ENCODE measurements at regions not wholly inside any gene's neighbourhood (a gene's known extent, or its start where the extent isn't known, plus 50 kb on each side); places are given as distances from the start of the nearest gene placed in this dataset.

- TF ChIP-seq SPI1 (IDR thresholded peaks at IDR 0.05; ENCODE audit: low read depth, low read length): no peak
- no peak for TF ChIP-seq PAX5 (IDR thresholded peaks at IDR 0.05; ENCODE audit: insufficient read depth, low read length, severe bottlenecking)
- TF ChIP-seq POLR2AphosphoS5 (IDR thresholded peaks at IDR 0.05; ENCODE audit: low read depth, low read length): no peak
- no peak for TF ChIP-seq TAF1 (IDR thresholded peaks at IDR 0.05; ENCODE audit: low read depth, low read length)
- TF ChIP-seq POLR2A (IDR thresholded peaks at IDR 0.05; ENCODE audit: low read depth, low read length): no peak
- TF ChIP-seq POU2F2 (IDR thresholded peaks at IDR 0.05; ENCODE audit: low read depth, low read length): no peak
- FAIRE-seq (no peak), DNase-seq (ENCODE audit: insufficient read length, low spot score) (no peak)
Observed at GRCh38 chr4:116736756-116737155, 348.6 kb downstream of the TRAM1L1 start.

- FAIRE-seq (no peak), DNase-seq (ENCODE audit: insufficient read length, low spot score) (no peak)
- TF ChIP-seq POLR2A (IDR thresholded peaks at IDR 0.05; ENCODE audit: low read depth, low read length) (no peak), POU2F2 (IDR thresholded peaks at IDR 0.05; ENCODE audit: low read depth, low read length) (no peak), POLR2AphosphoS5 (IDR thresholded peaks at IDR 0.05; ENCODE audit: low read depth, low read length) (no peak), SPI1 (IDR thresholded peaks at IDR 0.05; ENCODE audit: low read depth, low read length) (no peak), TAF1 (IDR thresholded peaks at IDR 0.05; ENCODE audit: low read depth, low read length) (no peak), PAX5 (IDR thresholded peaks at IDR 0.05; ENCODE audit: insufficient read depth, low read length, severe bottlenecking) (no peak)
Observed at GRCh38 chr4:116734178-116734577, 351.2 kb downstream of the TRAM1L1 start.

GRCh38 chr4:116733370-116733769, 352.0 kb downstream of the TRAM1L1 start:
- TF ChIP-seq TAF1 (IDR thresholded peaks at IDR 0.05; ENCODE audit: low read depth, low read length): no peak
- no peak for TF ChIP-seq SPI1 (IDR thresholded peaks at IDR 0.05; ENCODE audit: low read depth, low read length)
- no peak for TF ChIP-seq PAX5 (IDR thresholded peaks at IDR 0.05; ENCODE audit: insufficient read depth, low read length, severe bottlenecking)
- no peak for TF ChIP-seq POLR2AphosphoS5 (IDR thresholded peaks at IDR 0.05; ENCODE audit: low read depth, low read length)
- TF ChIP-seq POLR2A (IDR thresholded peaks at IDR 0.05; ENCODE audit: low read depth, low read length): no peak
- no peak for TF ChIP-seq POU2F2 (IDR thresholded peaks at IDR 0.05; ENCODE audit: low read depth, low read length)
- DNase-seq (ENCODE audit: insufficient read length, low spot score) (no peak), FAIRE-seq (no peak)

- no peak for DNase-seq (ENCODE audit: insufficient read length, low spot score)
- FAIRE-seq: no peak
- TF ChIP-seq SPI1 (IDR thresholded peaks at IDR 0.05; ENCODE audit: low read depth, low read length): no peak
- no peak for TF ChIP-seq POU2F2 (IDR thresholded peaks at IDR 0.05; ENCODE audit: low read depth, low read length)
- TF ChIP-seq TAF1 (IDR thresholded peaks at IDR 0.05; ENCODE audit: low read depth, low read length): no peak
- no peak for TF ChIP-seq PAX5 (IDR thresholded peaks at IDR 0.05; ENCODE audit: insufficient read depth, low read length, severe bottlenecking)
- no peak for TF ChIP-seq POLR2AphosphoS5 (IDR thresholded peaks at IDR 0.05; ENCODE audit: low read depth, low read length)
- no peak for TF ChIP-seq POLR2A (IDR thresholded peaks at IDR 0.05; ENCODE audit: low read depth, low read length)
Observed at GRCh38 chr4:116726523-116726922, 358.9 kb downstream of the TRAM1L1 start.

- TF ChIP-seq PAX5 (IDR thresholded peaks at IDR 0.05; ENCODE audit: insufficient read depth, low read length, severe bottlenecking) (no peak), POLR2AphosphoS5 (IDR thresholded peaks at IDR 0.05; ENCODE audit: low read depth, low read length) (no peak), SPI1 (IDR thresholded peaks at IDR 0.05; ENCODE audit: low read depth, low read length) (no peak), POU2F2 (IDR thresholded peaks at IDR 0.05; ENCODE audit: low read depth, low read length) (no peak), POLR2A (IDR thresholded peaks at IDR 0.05; ENCODE audit: low read depth, low read length) (no peak), TAF1 (IDR thresholded peaks at IDR 0.05; ENCODE audit: low read depth, low read length) (no peak)
- FAIRE-seq: no peak
- DNase-seq (ENCODE audit: insufficient read length, low spot score): no peak
Observed at GRCh38 chr4:116724249-116724648, 361.1 kb downstream of the TRAM1L1 start.

GRCh38 chr4:116705466-116705865, 379.9 kb downstream of the TRAM1L1 start:
- DNase-seq (ENCODE audit: insufficient read length, low spot score) (no peak), FAIRE-seq (no peak)
- no peak for TF ChIP-seq TAF1 (IDR thresholded peaks at IDR 0.05; ENCODE audit: low read depth, low read length)
- TF ChIP-seq SPI1 (IDR thresholded peaks at IDR 0.05; ENCODE audit: low read depth, low read length): no peak
- no peak for TF ChIP-seq POLR2A (IDR thresholded peaks at IDR 0.05; ENCODE audit: low read depth, low read length)
- no peak for TF ChIP-seq POLR2AphosphoS5 (IDR thresholded peaks at IDR 0.05; ENCODE audit: low read depth, low read length)
- no peak for TF ChIP-seq PAX5 (IDR thresholded peaks at IDR 0.05; ENCODE audit: insufficient read depth, low read length, severe bottlenecking)
- no peak for TF ChIP-seq POU2F2 (IDR thresholded peaks at IDR 0.05; ENCODE audit: low read depth, low read length)

GRCh38 chr4:116702949-116703348, 382.4 kb downstream of the TRAM1L1 start:
- no peak for DNase-seq (ENCODE audit: insufficient read length, low spot score)
- FAIRE-seq: no peak
- TF ChIP-seq POLR2A (IDR thresholded peaks at IDR 0.05; ENCODE audit: low read depth, low read length) (no peak), POU2F2 (IDR thresholded peaks at IDR 0.05; ENCODE audit: low read depth, low read length) (no peak), SPI1 (IDR thresholded peaks at IDR 0.05; ENCODE audit: low read depth, low read length) (no peak), PAX5 (IDR thresholded peaks at IDR 0.05; ENCODE audit: insufficient read depth, low read length, severe bottlenecking) (no peak), TAF1 (IDR thresholded peaks at IDR 0.05; ENCODE audit: low read depth, low read length) (no peak), POLR2AphosphoS5 (IDR thresholded peaks at IDR 0.05; ENCODE audit: low read depth, low read length) (no peak)

GRCh38 chr4:116688536-116688935, 396.8 kb downstream of the TRAM1L1 start:
- DNase-seq (ENCODE audit: insufficient read length, low spot score): no peak
- no peak for FAIRE-seq
- TF ChIP-seq POU2F2 (IDR thresholded peaks at IDR 0.05; ENCODE audit: low read depth, low read length): no peak
- no peak for TF ChIP-seq PAX5 (IDR thresholded peaks at IDR 0.05; ENCODE audit: insufficient read depth, low read length, severe bottlenecking)
- no peak for TF ChIP-seq TAF1 (IDR thresholded peaks at IDR 0.05; ENCODE audit: low read depth, low read length)
- TF ChIP-seq POLR2AphosphoS5 (IDR thresholded peaks at IDR 0.05; ENCODE audit: low read depth, low read length): no peak
- no peak for TF ChIP-seq SPI1 (IDR thresholded peaks at IDR 0.05; ENCODE audit: low read depth, low read length)
- no peak for TF ChIP-seq POLR2A (IDR thresholded peaks at IDR 0.05; ENCODE audit: low read depth, low read length)

- FAIRE-seq: no peak
- DNase-seq (ENCODE audit: insufficient read length, low spot score): no peak
- TF ChIP-seq TAF1 (IDR thresholded peaks at IDR 0.05; ENCODE audit: low read depth, low read length) (no peak), SPI1 (IDR thresholded peaks at IDR 0.05; ENCODE audit: low read depth, low read length) (no peak), POLR2AphosphoS5 (IDR thresholded peaks at IDR 0.05; ENCODE audit: low read depth, low read length) (no peak), POU2F2 (IDR thresholded peaks at IDR 0.05; ENCODE audit: low read depth, low read length) (no peak), PAX5 (IDR thresholded peaks at IDR 0.05; ENCODE audit: insufficient read depth, low read length, severe bottlenecking) (no peak), POLR2A (IDR thresholded peaks at IDR 0.05; ENCODE audit: low read depth, low read length) (no peak)
Observed at GRCh38 chr4:116668190-116668589, 417.2 kb downstream of the TRAM1L1 start.

GRCh38 chr4:116665716-116666115, 419.7 kb downstream of the TRAM1L1 start:
- no peak for FAIRE-seq
- TF ChIP-seq POLR2A (IDR thresholded peaks at IDR 0.05; ENCODE audit: low read depth, low read length) (no peak), SPI1 (IDR thresholded peaks at IDR 0.05; ENCODE audit: low read depth, low read length) (no peak), TAF1 (IDR thresholded peaks at IDR 0.05; ENCODE audit: low read depth, low read length) (no peak), POU2F2 (IDR thresholded peaks at IDR 0.05; ENCODE audit: low read depth, low read length) (no peak), POLR2AphosphoS5 (IDR thresholded peaks at IDR 0.05; ENCODE audit: low read depth, low read length) (no peak), PAX5 (IDR thresholded peaks at IDR 0.05; ENCODE audit: insufficient read depth, low read length, severe bottlenecking) (no peak)
- no peak for DNase-seq (ENCODE audit: insufficient read length, low spot score)

Measured in GM12891 (cell line).